ENCODE measurements at regions not wholly inside any gene's neighbourhood (a gene's known extent, or its start where the extent isn't known, plus 50 kb on each side); places are given as distances from the start of the nearest gene placed in this dataset.
"Not testable (repeated sequence)": the region's sequence is repeated elsewhere in the genome, so short reads cannot be mapped to it uniquely, and the experiment has no call there.

GRCh38 chrX:103911236-103911635, 51.2 kb upstream of the TMSB15B start:
- peaks cover 46% of the 10 kb centered on the region for H3K9me3 Mint-ChIP-seq
- Histone ChIP-seq H3K4me3 (no peak overlapping the region), H3K4me2 (no peak overlapping the region), H3K27ac (no peak overlapping the region), H3K9me3 (ENCODE audit: low read depth) (no peaks in the 10 kb centered on the region), H3K36me3 (no peaks in the 10 kb centered on the region), H3K79me2 (ENCODE audit: low read depth) (no peaks in the 10 kb centered on the region), H2AFZ (replicated peaks) (no peak overlapping the region), H3K9ac (no peak overlapping the region), H3K4me1 (no peaks in the 10 kb centered on the region), H3F3A (ENCODE audit: low read depth) (no peaks in the 10 kb centered on the region), H3K27me3 (no peaks in the 10 kb centered on the region), H4K20me1 (ENCODE audit: low read depth) (no peaks in the 10 kb centered on the region)
- no peaks in the 10 kb centered on the region for H3K4me1 Mint-ChIP-seq
- TF ChIP-seq EZH2 (IDR thresholded peaks at IDR 0.05) (no peak), CTCF (IDR thresholded peaks at IDR 0.05) (no peak), EZH2phosphoT487 (IDR thresholded peaks at IDR 0.05) (no peak)
- H3K4me3 Mint-ChIP-seq: no peak overlapping the region
- H3K36me3 Mint-ChIP-seq: peaks cover 63% of the 10 kb centered on the region
- DNase-seq (ENCODE audit: low spot score): no peak
- no peaks in the 10 kb centered on the region for H3K27me3 Mint-ChIP-seq (ENCODE audit: insufficient read depth, low read depth)
- H3K27ac Mint-ChIP-seq: no peak overlapping the region

- H3K4me2 ChIP-seq: no peak overlapping the region
- no peaks in the 10 kb centered on the region for H3K4me1 Mint-ChIP-seq
- no peak for DNase-seq (ENCODE audit: low spot score)
- H3K36me3 Mint-ChIP-seq: peaks cover 70% of the 10 kb centered on the region
- no peaks in the 10 kb centered on the region for H3K27me3 ChIP-seq
- TF ChIP-seq EZH2 (IDR thresholded peaks at IDR 0.05): no peak
- no peak for TF ChIP-seq EZH2phosphoT487 (IDR thresholded peaks at IDR 0.05)
- no peak for TF ChIP-seq CTCF (IDR thresholded peaks at IDR 0.05)
- H3K9me3 Mint-ChIP-seq: peaks cover 53% of the 10 kb centered on the region
- H3K9ac ChIP-seq: no peak overlapping the region
- H3K27ac ChIP-seq: no peak overlapping the region
- H3K27ac Mint-ChIP-seq: no peak overlapping the region
- no peak overlapping the region for H3K4me3 Mint-ChIP-seq
- H3K27me3 Mint-ChIP-seq (ENCODE audit: insufficient read depth, low read depth): no peaks in the 10 kb centered on the region
- H3K36me3 ChIP-seq: no peaks in the 10 kb centered on the region
- no peaks in the 10 kb centered on the region for H3K79me2 ChIP-seq (ENCODE audit: low read depth)
- H3F3A ChIP-seq (ENCODE audit: low read depth): no peaks in the 10 kb centered on the region
- no peak overlapping the region for H2AFZ ChIP-seq (replicated peaks)
- H3K4me3 ChIP-seq: no peak overlapping the region
- H4K20me1 ChIP-seq (ENCODE audit: low read depth): no peaks in the 10 kb centered on the region
- no peaks in the 10 kb centered on the region for H3K4me1 ChIP-seq
- H3K9me3 ChIP-seq (ENCODE audit: low read depth): no peaks in the 10 kb centered on the region
Observed at GRCh38 chrX:103910430-103910829, 52.0 kb upstream of the TMSB15B start.

- Histone ChIP-seq H3F3A (ENCODE audit: low read depth) (no peaks in the 10 kb centered on the region), H3K36me3 (no peaks in the 10 kb centered on the region), H2AFZ (replicated peaks) (no peak overlapping the region), H3K4me1 (no peaks in the 10 kb centered on the region), H3K4me2 (no peak overlapping the region), H3K27ac (no peak overlapping the region), H3K4me3 (no peak overlapping the region), H3K27me3 (no peaks in the 10 kb centered on the region), H3K9ac (no peak overlapping the region), H3K9me3 (ENCODE audit: low read depth) (peaks cover 7% of the 10 kb centered on the region), H3K79me2 (ENCODE audit: low read depth) (no peaks in the 10 kb centered on the region), H4K20me1 (ENCODE audit: low read depth) (no peaks in the 10 kb centered on the region)
- Mint-ChIP-seq H3K4me3 (no peak overlapping the region), H3K4me1 (no peaks in the 10 kb centered on the region), H3K27ac (no peak overlapping the region), H3K9me3 (peaks cover 69% of the 10 kb centered on the region), H3K36me3 (peaks cover 52% of the 10 kb centered on the region), H3K27me3 (ENCODE audit: insufficient read depth, low read depth) (peaks cover 7% of the 10 kb centered on the region)
- DNase-seq (ENCODE audit: low spot score): no peak
- TF ChIP-seq EZH2phosphoT487 (IDR thresholded peaks at IDR 0.05) (no peak), CTCF (IDR thresholded peaks at IDR 0.05) (no peak), EZH2 (IDR thresholded peaks at IDR 0.05) (no peak)
Observed at GRCh38 chrX:103904301-103904700, 58.1 kb upstream of the TMSB15B start.

GRCh38 chrX:103902606-103903005, 59.8 kb upstream of the TMSB15B start:
- not testable (repeated sequence) for H3K27ac Mint-ChIP-seq; H3K27me3 ChIP-seq; H4K20me1 ChIP-seq (ENCODE audit: low read depth); H3K79me2 ChIP-seq (ENCODE audit: low read depth); H3K27ac ChIP-seq; H3K4me3 Mint-ChIP-seq; H3K4me1 Mint-ChIP-seq; H3K4me1 ChIP-seq; H3K27me3 Mint-ChIP-seq (ENCODE audit: insufficient read depth, low read depth); H3K9ac ChIP-seq; H3K4me2 ChIP-seq; H3K4me3 ChIP-seq; H3K9me3 ChIP-seq (ENCODE audit: low read depth); H3K36me3 ChIP-seq; H3F3A ChIP-seq (ENCODE audit: low read depth); H2AFZ ChIP-seq (replicated peaks); DNase-seq (ENCODE audit: low spot score)
- Mint-ChIP-seq H3K9me3 (peaks cover 68% of the 10 kb centered on the region), H3K36me3 (peaks cover 37% of the 10 kb centered on the region)

Measured in neural progenitor cell (in vitro differentiated cells).